NCI-H446 treated with DMSO at 0.1 percent for 48 hours (cell line): ENCODE measurements at regions not wholly inside any gene's neighbourhood (a gene's known extent, or its start where the extent isn't known, plus 50 kb on each side); places are given as distances from the start of the nearest gene placed in this dataset.

ENCODE experiments used
- DNase-seq: peaks from one replicate; lab custom pipeline; 2025; lab: John Stamatoyannopoulos, UW

DNA sequence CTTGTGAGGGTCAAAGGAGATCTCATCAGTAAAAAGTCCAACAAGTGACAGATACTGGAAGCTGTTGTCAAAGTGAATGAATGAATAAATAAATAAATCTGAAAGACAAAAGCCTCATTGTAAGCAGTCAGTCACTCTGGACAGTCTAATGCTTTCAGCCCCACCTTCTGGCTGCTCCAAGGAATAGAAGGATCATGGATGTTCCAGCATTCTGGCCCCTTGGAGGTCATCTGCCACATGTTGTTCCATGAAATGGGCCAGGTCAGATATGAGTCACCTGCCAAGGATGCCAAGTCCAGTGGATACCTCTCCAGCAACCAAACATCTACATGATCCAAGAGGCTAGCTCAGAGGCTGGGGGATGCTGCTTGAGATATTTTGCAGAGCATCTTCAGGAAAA is 185.6 kb downstream of the BMP7 start:
- no peak for DNase-seq

DNA sequence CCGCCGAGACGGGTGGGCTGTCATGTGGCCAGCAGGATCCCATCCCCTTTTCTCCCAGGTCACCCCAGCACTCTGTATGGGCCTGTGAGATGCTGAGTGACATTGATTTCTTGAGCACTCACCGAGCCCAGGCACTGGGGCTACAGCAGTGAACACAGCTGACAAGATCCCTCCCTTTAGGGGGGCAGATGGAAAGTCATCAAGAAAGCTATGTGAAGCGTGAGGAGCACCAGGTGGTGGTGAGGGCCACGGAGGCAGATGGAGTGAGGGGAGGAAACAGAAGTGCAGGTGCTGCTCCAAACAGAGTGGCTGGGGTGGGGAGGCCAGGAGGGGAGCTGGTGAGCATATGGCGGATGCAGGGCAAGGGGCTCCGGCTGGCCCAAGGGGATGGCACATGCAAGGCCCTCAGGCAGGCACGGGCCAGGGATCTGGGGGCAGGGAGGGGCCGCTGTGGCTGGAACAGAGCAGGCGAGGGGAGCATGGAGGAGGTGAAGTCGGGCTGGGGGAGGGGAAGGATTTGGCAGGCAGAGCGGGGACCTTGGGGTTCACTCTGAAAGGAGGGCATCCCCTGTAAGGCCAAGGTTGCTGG is 184.0 kb downstream of the BMP7 start:
- no peak for DNase-seq

DNA sequence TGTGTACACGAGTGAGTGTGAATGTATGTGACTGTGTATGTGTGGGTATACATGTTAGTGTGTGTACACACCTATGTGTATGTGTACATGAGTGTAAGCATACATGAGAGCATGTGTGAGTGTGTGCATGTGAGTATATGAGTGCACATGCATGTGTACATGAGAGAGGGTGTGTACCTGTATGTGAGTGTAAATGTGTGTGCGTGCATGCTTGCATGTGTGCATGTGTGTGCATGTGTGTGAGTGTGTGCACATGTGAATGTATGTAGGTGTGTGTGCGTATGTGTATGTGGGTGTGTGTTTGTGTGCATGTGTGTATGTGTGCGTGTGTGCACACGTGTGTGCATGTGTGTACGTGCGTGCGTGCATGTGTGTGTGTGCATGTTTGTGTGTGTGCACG is 183.4 kb downstream of the BMP7 start:
- DNase-seq: no peak

DNA sequence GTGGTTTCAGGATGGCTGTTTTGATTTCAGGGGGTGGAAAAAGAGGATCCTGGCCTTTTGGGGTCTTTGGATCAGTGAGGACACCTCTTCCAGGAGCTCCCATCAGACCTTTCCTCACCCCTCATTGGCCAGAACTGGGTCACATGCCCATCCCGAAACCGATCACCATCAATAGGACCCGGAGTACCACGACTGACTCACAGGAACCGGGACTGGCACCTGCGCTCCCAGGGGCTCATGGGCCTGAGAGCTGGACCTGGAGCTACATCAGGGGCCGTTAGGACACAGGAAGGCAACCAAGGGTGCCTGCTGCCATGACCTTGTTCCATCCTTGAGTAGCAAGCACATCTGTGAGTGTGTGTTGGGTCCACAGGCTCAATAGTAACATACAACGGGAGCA is 180.4 kb downstream of the BMP7 start:
- DNase-seq: no peak

DNA sequence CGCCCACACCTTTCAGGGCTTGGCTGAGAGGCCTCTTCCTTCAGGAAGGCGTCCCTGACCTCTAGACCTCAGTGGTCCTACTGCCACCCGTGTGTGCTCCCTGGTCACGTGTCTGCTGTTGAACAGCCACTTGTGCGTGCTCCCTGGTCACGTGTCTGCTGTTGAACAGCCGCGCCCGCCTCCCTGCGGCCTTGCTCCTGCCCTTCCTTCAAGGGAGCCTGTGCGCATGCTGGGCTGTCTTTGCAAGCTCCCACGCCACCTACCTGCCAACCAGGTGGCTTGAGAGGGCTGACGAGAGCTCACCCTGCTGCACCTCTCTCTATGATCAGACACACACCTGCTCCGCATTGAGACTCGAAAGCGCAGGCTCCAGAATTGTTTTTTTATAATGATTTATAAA is 179.3 kb downstream of the BMP7 start:
- DNase-seq: no peak

DNA sequence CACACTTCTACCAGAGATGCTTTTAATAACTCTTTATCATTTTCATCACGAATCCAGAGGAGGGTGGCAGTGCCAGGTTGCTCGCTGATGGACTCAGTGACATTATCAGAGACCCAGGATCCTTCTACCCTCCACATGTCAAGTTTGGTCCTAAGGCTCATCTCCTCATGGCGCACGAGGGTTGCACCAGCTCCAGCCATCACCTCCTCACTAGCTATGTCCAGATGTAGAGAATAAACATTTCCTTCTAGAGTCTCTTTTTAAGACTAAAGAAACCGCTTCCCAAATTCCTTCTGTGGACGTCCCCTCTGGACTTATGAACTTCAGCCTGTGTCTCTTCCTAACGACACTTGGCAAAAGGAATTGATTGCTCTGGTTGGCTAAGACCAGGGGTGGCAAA is 178.7 kb downstream of the BMP7 start:
- no peak for DNase-seq

DNA sequence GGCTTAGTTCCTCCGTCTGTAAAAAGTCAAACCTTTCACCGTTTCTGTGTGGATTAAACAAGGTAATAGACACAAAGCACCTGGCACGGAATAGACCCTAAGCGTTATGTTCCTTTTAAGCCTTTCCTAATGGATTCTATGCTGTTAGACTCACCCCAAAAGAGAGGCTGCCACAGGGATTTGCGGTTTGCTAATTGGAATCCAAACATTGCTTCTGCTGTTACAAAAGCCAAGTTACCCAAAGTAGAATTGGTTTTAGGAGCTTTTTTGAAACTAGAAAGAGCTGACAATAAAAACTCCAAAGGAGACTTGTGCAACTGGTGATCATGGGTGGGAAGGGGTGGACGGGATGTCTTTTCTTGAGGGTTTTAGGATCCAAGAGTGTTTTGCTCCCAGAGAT is 178.0 kb downstream of the BMP7 start:
- no peak for DNase-seq

DNA sequence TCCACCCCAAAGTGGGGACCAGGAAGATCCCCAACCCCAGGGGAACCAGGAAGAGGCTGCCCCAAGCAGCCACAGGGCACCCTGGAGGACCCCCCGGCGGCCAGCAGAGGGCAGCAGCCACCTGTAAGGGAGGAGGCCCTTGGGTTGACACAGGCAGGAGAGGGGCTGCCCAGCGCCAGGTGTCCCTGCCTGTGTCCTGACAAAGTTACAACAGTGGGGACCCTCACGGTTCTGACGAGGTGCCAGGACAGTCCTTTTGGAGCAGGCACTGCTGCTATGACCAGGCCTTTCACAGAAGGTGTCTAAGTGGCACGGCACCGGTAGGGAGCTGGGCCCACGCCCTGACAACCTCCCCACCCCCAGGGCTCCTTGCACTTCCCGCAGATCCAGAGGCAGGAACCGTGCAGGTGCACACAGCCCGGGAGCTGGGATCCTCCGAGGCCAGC is 176.7 kb downstream of the BMP7 start:
- no peak for DNase-seq

DNA sequence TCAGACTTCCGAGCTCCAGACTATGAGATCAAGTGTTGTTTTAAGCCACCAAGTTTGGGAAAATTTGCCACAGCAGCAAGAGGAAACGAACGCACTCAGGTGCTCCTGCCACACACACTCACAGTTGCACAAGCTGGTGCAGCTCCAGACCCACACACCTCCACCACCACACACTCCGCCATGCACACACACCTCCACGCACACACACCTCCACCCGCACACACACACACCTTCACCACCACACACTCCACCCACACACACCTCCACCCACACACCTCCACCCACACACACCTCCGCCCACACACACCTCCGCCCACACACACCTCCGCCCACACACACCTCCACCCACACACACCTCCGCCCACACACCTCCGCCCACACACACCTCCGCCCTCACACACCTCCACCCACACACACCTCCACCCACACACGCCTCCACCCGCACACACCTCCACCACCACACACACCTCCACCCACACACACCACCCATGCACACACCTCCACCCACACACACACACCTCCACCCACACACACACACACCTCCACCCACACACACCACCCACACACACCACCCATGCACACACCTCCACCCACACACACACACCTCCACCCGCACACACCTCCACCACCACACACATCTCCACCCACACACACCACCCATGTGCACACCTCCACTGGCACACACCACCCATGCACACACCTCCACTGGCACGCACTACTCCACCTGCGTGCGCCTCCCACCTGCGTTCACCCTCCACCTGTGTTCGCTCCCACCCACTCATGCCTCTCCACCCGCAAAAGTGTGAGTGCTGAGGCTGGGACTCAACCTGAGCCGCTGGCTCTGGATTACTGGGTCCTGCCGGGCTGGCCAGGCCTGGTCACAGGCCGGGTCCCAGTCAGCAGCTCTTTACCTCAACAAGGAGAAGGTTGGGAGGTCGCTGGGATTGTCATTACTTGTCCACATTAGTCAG is 175.6 kb downstream of the BMP7 start:
- no peak for DNase-seq

DNA sequence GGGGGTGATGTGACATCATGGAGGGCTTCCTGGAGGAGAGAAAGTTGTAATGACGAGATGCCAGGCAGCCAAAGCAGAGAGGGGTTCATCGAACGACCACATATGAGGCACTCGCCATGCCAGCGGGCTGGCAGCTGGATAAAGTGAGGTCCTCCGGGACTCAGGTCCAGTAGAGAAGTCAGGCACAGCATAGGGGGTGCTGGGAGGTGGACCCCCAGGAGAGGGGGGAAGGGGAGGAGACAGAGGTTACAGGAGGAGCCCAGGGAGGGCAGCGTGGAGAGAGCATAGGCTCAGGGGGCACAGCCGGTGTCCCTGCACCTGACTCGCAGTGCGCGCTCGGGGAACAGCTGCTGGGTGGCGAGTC is 174.7 kb downstream of the BMP7 start:
- DNase-seq: no peak

DNA sequence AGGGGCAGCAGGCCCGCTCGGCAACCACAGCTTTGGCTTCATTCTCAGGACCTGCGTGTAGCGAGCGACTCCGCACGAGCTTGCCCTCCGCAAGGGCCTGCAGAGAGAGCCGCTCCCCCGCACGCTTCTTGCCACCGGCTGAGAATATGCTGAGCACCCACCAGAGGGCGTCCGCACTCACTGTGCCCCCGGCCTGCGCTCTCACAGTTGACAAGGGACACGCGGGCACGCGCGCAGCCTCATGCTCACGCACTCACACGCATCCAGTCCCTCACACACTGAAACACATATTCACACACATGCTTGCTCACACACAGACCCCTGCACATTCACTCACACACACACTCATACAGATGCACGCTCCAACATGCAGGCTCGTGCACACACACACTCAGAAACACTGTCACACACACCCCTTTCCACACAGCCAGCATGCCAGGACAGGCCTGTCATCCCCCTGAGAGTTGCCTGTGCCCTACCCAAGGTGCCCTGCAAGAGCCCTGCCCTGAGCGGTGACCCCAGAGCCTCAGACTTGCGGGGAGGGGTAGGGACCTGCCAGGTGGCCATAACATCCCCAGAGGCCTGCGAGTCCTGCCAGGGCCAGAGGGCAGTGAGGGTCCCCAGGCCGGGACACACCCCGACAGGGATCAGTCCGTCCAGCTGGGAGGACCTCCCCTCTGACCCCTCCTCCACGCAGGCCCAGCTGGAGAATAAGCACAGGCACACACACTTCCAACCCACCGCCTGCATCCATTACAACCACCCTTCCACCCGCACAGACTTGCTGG is 174.1 kb downstream of the BMP7 start:
- DNase-seq: no peak

DNA sequence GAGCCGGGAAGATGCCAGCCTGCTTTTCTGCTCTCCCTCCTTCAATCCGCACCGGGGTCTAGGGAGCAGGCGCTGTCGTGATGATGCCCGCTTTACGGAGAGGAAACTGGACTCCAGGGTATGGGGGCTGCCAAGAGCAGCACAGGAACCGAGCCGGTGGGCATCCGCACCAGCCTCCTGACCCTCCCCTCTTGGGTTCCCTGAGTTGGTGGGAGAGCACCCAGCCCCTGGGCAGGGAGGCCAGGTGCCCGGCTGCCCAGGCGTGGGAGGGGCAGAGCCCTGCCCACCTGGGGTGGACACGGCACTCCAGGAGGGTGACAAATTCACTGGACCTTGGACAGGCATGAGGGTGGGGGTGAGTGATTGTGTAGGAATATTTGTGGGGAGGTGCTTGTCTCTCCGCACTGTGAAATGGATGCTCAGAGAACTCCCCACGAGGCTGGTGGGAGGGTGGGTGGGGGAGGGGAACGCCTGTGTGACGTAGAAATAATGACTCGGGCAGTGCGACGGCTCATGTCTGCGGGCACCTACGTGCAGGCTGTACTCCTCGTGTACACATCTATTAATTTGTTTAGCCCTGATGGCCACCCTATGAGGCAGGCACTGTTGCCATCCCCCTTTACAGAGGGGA is 173.4 kb downstream of the BMP7 start:
- DNase-seq: no peak

DNA sequence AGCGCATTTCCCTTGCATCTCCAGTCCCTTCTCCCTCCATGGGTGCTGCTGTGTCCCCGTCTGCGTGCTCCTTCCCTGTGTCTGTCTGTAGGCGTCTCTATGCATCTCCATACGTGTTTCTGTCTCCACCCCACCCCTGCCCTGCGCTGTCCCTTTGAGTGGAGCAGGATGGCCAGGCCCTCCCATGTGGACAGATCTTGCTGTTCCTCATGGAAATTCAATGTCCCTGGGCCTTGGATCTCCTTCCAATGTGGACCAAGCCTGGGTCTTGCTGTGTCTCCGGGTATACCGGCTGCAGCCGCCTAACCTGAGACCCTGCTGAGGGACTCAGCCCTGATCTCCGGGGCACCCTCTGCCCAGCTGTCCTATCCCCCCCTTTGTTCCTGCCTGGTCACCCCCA is 172.7 kb downstream of the BMP7 start:
- no peak for DNase-seq

DNA sequence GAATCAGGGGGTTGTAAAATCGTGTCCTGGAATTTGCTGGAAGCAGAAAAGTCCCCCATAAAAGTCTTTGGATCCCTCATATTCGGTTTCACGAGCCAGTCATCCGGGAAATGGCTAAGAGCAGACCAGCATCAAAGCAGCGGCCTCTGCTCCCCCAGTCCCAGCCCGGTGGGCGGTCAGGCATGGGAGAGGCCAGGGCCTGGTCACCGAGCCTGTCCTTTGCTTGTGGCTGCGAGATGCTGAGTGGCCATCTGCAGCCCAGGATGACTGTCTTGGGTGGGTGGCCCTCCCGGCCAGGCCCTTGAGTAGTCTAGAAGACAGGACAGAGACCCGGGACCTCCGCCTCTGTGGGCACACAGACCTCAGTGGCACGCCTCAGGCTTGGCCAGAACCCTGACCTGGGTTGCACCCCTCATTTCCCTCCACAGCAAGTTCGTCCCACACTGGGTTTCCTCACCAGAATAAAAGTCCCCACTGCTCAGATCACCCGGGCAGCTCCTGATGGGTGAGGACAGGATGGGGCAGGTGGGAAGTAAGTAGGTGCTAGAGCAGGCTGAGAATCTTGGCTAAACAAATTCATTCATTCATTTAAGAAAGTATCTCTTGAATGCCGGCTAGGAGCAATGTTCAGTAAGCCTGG is 172.1 kb downstream of the BMP7 start:
- no peak for DNase-seq

DNA sequence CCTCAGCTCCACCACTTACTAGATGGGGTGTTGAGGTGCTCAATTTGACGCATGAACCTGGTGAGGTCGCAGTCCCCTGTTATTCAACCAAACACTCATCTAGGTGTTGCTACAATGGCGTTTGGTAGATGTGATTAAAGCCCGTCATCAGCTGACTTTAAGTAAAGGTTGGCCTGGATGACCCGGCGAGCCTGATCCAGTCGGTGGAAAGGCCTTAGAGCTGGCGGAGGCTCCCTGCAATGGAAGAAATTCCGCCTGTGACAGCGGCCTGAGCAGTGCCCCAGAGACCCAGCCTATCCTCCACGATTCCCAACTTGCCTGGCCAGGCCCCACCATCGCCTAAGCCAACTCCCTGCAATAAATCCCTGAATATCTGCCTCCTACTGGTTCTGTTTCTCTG is 171.4 kb downstream of the BMP7 start:
- DNase-seq: no peak

DNA sequence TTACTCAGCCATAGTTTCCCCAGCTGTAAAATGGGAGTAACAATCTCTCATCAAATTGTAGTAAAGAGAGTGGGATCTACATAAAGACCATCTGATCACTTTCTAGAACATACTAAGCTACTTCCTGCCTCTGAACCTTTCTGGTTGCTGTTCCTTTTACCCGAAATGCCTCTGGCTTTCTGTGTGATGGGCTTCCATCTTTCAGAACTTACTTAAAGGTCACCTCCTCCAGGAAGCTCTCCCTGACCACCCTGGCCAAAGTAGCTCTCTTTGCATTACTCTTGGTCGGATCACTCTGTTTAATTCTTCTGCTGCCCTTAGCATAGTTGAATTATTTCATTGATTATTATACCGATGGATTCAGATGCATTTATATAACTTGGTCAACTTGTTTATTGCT is 171.0 kb downstream of the BMP7 start:
- no peak for DNase-seq

DNA sequence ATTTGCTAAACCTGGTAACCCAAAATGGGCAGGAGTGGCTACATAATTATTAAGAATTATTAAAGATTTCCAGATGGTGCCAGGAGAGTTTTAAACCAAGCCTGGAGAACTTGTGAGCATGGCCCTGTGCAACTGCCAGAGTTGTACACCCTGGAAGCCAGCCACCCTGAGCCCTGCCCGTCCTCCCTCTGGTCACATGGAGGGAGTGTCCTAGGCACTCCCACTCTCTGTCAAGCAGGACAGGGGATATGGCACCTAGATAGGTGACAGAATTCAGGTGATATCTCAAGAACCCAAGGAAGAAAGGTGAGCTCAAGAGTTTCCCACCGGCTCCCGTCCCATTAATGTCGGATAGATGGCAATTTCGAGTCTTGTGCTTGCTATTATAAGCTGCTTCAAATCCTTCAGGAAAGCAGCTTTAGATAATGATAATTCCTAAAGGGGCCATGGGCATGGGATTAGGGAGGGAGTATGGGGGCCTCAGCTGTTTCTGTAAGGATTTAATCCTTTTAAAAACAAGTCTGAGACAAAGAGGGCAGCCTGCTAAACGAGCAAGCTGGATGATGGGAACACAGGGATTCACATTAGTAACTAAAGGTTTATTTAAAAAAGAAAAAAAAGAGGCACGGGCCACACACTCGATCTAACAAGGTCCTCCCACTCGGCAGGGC is 169.1 kb downstream of the BMP7 start:
- DNase-seq: no peak

DNA sequence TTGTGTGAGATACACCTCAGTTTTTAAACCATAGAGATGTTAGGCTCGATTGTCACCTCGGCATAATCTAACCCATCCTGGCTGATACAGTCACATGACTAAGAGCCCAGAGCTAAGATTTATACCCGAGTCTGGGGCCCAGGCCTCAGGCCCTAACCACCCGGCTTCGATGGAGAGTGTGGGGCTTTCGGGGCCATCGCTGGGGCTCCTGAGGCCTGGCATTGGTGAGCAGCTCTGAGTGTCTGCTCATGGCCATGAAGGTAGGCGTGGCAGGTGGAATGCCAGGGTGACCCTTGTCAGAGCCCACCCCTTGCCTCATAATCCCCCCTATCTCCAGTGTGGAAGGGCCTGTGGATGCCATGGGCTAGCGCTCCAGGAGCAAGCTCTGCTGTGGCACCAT is 164.3 kb downstream of the BMP7 start:
- DNase-seq: no peak

DNA sequence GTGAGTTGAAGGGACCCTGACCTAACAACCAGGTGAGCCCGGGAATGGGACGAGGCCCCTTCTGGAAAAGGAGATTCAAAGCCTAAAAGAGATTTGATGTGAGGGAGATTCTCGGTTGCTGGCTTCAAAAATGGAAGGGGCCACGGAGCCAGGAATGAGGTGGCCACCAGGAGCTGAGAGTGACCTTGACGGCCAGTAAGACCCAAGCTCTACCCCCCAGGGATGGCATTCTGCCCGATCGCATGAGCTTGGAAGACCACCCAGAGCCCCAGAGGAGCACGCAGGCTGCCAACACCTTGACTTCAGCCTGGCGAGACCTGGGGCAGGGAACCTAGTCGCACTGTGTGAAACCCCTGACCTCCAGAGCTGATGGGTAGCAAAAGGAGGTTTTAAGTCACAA is 163.9 kb downstream of the BMP7 start:
- DNase-seq: no peak

DNA sequence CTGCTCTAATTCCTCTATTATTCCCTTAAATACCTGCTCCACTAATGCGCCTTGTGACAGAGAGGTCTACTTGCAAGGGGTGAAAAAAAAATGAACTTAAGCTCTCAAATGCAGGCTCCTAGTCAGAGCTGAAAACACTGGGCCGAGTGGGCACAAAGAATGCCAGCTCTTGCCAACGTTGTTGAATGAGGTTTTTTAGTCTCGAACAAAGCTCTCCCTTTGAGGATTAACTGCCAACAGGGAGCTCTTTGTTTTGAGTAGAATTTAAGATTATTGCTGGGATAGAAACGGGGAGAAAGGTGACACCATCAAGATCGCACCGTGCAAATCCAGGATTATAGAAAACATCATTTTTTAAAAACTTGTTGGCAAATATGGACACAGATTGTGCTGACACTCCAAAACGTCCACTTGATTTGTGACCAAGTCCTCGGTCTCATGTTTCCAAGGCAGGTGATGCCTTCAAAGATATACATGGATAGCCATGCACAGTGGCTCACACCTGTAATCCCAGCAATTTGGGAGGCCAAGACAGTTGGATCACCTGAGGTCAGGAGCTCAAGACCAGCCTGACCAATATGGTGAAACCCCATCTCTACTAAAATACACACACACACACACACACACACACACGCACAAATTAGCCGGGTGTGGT is 163.2 kb downstream of the BMP7 start:
- DNase-seq: no peak

DNA sequence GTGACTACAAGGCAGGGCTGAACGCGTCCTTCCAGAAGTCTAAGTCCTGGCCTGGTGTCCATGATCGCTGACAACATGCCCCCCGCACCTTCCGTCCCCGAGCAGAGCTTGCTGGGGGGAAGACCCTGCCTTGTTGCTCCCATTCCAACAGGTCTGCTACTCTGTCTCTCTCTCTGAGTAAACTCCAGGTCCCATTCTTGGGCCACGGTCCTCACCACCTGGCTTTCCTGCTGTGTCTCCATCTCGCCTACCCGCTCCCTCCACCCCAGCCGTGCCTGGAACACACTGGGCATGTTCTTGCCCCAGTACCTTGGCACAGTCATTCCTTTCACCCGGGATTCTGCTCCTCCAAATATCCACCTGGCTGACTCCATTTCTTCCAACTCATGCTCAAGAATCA is 162.3 kb downstream of the BMP7 start:
- no peak for DNase-seq
